ENCODE measurements at regions not wholly inside any gene's neighbourhood (a gene's known extent, or its start where the extent isn't known, plus 50 kb on each side); places are given as distances from the start of the nearest gene placed in this dataset.
A peak's percentile ranks its signal among the peaks of the same experiment; 100 is the strongest.
"Not testable (repeated sequence)": the region's sequence is repeated elsewhere in the genome, so short reads cannot be mapped to it uniquely, and the experiment has no call there.

DNA sequence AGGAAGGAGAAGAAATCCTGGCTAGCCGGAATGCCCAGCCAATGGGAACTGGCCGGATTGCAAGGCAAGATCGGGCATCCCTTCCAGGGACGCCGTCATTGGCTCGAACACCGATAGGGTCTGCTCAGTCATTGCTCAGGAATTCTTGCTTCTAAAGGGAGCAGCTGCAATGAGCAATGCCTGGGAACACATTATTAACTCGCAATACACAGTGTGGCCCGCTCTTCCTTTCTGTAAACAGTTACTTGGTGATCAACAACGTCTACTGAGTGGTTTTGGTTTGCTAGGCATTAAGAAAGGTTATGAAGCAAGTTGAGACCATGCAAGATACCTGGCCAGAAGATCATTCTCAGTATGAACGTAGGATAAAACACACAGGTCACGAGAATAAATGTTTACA is 165.4 kb upstream of the CITED2 start:
- DNase-seq (ENCODE audit: low read depth) = peak; percentile 98

GRCh38 chr6:139538366-139538765 is 163.9 kb upstream of the CITED2 start:
- DNase-seq (ENCODE audit: low read depth) = peak; percentile 38

DNA sequence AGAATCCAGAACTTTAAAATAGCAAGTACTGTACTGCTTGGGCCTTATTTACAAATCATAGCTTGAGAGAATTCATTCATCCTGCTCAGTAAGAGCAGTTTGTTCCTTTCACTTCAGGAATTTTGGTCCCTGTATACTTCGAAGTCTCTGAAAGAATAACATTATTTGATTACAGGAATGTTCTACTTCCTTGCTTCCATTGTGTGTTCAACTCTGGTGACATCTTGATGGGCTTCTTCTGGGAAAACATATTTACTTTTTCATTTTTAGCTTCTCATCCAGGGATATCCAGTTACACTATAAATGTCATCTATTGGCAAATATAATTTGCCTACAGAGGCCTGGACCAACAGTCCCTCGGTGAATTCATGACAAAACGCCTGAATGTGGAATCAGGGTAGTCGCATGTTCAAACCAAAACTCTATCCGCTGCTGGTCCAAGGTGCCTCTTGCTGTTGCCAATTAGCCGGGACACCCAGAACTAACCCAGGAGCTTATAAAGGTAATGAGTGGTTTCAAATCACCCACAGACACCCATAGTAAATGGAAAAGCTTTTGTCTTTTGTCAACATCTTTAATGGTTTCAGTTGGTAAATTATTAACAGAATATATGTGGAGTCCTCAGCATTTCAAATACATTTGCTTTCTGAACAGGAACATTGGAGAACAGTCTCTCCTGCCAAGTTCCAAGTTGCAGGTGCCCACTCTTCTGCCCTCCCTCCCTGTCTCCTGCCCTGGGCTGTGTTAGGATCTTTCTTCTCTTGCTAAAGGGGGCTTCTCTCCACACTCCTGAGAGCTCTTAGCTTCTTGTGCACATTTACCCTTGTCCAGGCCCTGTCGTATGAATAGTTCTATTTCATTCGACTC is 162.5 kb upstream of the CITED2 start:
- no peak for DNase-seq (ENCODE audit: low read depth)

GRCh38 chr6:139534472-139535115 is 160.1 kb upstream of the CITED2 start:
- DNase-seq (ENCODE audit: low read depth) = no peak

GRCh38 chr6:139533573-139534471 is 159.4 kb upstream of the CITED2 start:
- DNase-seq (ENCODE audit: low read depth) = peak; percentile 71

DNA sequence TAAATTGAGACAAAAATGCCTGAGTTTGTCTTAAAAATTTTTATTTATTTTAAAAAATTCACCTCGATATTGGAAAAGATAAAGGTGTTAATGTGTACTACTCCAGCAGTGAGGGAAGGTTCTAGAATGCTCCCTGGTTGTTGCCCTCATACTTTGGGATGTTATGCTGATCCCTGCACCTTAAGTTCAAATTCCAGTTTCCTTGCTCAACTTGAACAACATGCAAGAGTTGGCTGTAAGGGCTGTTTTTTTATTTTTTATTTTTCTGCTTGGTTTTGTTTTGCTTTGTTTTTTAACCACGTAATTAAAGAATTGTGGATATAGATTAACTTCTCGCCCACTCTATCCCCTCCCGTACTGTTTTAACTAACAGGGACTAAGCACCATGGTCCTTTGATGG is 158.7 kb upstream of the CITED2 start:
- no peak for DNase-seq (ENCODE audit: low read depth)

- DNase-seq (ENCODE audit: low read depth) = peak; percentile 30
Measured at GRCh38 chr6:139531148-139532115, 157.0 kb upstream of the CITED2 start.

DNA sequence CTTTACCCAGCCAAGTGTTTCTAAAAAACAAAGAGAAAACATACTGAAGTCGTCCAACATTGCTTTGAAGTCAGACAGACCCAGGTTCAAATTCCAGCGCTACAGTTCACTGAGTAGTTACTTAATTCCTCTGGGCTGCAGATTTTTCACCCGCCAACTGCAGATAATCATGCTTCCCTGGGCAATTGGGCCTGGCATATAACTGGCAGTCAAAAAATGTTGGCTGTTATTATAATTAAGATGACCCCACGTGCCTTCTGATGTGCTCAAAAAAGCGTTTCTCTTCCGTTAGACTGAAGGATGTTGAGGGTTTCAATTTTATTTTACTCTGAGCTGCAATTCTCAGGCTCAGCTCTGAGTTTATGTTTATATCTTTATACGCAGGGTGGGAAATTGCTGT is 156.1 kb upstream of the CITED2 start:
- no peak for DNase-seq (ENCODE audit: low read depth)

DNA sequence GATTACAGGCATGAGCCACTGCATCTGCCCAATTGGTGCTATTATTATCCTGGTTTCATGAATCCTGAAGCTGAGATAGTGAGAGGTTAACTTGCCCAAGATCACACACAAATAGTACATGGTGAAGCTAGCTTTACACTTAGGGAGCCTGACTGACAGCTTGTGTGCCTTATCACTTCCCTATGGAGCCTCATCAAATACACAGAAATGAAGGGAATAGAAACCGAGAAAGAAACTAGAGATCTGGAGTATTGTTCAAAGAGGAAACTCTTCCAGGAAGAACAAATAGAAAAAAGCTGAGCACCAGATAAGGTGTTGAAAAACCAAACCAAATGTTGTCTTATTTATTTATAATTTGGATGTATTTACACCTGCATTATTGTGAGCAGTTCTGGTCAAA is 155.0 kb upstream of the CITED2 start:
- no peak for DNase-seq (ENCODE audit: low read depth)

GRCh38 chr6:139528471-139528870 is 154.0 kb upstream of the CITED2 start:
- no peak for DNase-seq (ENCODE audit: low read depth)

DNA sequence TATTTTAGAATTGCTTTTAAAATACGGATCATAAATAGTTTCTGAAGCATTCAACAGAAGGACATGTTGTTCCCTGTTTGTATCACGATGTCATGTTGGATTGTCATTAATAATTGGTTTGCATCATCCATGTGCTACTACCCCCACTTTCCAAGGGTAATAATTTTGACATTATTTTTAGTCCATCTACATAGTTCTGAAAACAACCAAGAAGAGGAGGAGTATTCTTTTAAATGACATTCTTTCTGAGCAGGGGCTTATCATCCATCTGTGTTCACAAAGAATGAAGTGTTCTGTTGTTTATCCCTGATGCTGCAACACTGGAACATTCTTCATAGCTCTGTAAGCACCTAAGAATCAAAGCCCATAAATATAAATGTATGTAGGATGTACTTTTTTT is 151.0 kb upstream of the CITED2 start:
- no peak for DNase-seq (ENCODE audit: low read depth)

GRCh38 chr6:139523986-139524385 is 149.5 kb upstream of the CITED2 start:
- no peak for DNase-seq (ENCODE audit: low read depth)

DNA sequence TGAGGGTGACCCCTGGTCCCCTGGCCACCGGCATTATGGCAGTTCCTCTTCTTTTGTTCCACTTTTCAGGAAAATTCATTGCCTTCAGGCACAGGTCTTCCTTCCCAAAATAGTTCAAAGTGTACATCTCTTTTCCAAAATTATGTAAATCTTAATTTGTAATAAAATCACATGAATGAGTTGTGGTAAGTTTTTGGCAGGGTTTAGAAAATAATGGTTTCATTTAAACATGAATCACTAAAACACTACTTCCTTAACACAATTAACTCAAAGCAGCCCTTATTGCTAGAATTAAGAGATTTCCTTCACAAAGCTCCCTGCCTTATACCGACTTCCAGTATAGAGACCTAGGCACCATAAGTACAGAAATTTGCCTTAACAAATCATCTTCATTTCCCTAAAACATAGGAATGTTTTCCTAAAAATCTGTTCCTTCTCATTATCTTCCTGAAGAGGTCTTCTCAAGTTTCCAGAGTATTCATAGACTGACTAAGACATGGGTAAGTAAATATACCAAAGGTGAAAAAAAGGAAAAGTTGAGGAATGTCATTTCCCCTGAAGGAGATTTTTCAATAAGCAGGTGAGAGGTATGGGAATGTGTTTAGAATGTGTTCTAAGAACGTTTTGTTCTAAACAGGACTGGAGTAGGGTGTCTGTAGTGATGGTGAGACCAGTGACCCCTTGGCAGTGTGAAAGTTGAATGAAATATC is 148.2 kb upstream of the CITED2 start:
- DNase-seq (ENCODE audit: low read depth) = no peak

DNA sequence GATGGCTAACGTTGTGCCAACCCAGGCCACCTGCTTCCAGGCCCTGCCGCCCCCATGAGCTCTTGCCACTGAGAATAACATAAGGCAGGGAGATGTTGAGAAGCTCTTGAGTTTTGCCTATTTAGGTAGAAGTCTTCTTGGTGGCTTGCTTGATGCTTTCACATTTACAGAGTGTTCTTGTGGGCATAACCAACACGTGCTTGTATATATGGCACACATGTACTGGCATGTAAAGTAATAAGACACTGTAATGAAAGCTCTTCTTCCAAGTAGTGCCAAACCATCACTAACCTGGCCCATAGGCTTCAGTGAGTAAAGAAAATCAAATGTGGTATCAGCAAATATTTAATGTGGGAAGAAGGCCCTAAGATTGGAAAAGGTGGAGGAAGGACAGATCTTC is 146.9 kb upstream of the CITED2 start:
- DNase-seq (ENCODE audit: low read depth) = no peak

- DNase-seq (ENCODE audit: low read depth) = peak; percentile 55
Measured at GRCh38 chr6:139520321-139520768, 145.9 kb upstream of the CITED2 start.

DNA sequence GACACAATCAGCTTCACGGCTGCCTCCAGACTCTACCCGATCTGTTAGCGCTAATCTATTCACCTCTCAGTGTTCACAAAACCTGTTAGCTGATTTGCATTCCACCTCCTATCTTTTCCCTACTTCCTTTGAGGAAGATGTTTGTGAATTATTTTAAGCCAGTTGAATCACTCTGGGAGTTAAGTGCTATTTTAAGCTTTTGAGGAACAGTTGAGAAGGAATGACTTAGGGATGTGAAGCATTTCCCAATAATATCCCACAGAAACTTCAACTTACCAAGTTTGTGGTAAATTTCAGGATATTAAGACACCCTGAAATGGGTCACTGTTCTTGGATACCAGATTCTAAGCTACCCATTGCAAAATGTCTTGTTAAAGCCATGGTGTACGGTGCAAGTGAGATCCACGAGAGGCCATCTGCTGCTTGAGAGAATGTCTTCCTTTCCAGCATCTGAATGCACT is 145.2 kb upstream of the CITED2 start:
- no peak for DNase-seq (ENCODE audit: low read depth)

GRCh38 chr6:139519097-139519496 is 144.6 kb upstream of the CITED2 start:
- no peak for DNase-seq (ENCODE audit: low read depth)

DNA sequence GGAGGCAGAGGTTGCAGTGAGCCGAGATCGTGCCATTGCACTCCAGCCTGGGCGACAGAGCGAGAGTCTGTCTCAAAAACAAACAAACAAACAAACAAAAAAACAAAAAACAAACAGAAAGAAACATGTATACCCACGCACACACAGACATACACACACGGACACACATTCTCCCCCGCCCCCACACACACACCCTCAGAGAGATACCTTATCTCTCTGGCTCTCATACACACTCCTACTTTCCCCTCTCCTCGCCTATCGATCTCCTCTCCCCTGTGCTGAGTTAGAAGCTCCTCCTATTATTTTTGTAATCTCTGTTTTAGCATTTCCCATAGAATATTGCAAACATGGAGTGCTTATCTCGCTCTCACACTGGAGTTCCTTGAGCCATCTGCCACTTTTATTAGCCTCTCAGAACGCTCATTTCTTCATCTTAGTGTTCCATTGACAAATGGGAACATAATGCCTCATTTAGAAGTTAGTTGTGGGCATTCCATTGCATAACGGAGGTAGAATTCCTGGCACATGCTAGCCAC is 144.2 kb upstream of the CITED2 start:
- no peak for DNase-seq (ENCODE audit: low read depth)

DNA sequence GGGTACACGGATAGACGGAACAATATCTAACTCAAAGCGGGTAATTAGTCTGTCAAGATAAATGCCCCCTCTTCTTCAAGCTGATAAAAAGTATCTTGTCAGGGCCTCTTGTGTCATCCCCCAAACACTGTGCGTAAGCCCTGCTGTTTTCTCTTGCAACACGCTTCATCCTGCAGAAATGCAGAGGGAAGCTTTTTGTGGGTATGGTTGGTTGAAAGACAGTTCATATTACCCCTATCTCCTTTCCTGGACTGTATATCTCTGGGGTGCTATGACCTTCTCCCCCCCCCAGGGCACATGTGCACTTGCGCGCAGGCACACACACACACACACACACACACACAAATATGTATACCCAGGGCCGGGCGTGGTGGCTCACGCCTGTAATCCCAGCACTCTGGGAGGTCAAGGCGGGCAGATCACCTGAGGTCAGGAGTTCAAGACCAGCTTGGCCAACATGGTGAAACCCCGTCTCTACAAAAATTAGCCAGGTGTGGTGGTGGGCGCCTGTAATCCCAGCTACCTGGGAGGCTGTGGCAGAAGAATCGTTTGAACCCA is 143.6 kb upstream of the CITED2 start:
- not testable (repeated sequence) for DNase-seq (ENCODE audit: low read depth)

- DNase-seq (ENCODE audit: low read depth) = no peak
Measured at GRCh38 chr6:139515511-139515910, 141.1 kb upstream of the CITED2 start.
